Activated CD4-positive, alpha-beta T cell treated with anti-CD3 and anti-CD28 coated beads, Interleukin-2, amount 50 U/mL, for 1 hour (primary cell): ENCODE measurements at regions not wholly inside any gene's neighbourhood (a gene's known extent, or its start where the extent isn't known, plus 50 kb on each side); places are given as distances from the start of the nearest gene placed in this dataset.
"Not testable (repeated sequence)": the region's sequence is repeated elsewhere in the genome, so short reads cannot be mapped to it uniquely, and the experiment has no call there.

ENCODE experiments used
- DNase-seq: peaks from one replicate; pipeline ENCODE4 v3.0.0-alpha.2; 2020

DNA sequence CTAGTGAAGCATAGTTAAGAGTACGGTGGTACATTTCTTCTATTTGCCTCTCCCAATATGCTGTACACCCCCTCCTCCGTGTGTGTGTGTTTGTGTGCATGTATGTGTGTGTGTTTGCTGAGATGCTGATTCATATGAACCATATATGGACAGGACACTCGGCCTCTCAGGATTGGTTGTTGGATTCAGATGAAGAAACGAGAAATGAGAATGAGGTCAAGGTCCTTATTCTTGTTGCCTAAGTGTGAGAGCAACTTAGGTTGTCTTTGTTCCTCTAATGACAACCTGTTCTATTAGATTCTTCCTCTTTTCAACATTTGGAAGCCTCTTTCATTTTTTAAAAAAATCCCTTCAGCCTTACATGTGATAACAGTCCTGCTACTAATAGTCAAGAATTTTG lies 1387.6 kb downstream of the STIM2 start:
- DNase-seq, result no peak

- no peak for DNase-seq
Observed at GRCh38 chr4:28250646-28251045, 1390.0 kb downstream of the STIM2 start.

DNA sequence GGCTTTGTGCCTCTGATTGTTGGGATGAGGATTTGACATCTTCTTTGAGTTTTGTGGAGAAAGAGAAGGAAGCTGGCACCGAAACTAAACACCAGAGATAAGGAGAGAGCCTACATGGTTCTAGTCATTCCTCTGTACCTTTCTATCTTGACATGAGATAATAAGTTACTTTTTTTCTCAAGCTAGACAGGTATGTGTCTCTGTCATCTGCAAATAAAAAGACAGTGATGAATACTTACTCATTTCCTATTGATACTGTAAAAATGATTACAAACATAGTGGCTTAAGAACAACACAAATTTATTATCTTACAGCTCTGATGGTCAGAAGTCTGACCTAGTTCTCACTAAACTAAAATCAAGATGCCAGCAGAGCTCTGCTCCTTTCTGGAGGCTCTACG lies 1391.2 kb downstream of the STIM2 start:
- DNase-seq, result no peak

- DNase-seq, result no peak
Observed at GRCh38 chr4:28254003-28254402, 1393.4 kb downstream of the STIM2 start.

DNA sequence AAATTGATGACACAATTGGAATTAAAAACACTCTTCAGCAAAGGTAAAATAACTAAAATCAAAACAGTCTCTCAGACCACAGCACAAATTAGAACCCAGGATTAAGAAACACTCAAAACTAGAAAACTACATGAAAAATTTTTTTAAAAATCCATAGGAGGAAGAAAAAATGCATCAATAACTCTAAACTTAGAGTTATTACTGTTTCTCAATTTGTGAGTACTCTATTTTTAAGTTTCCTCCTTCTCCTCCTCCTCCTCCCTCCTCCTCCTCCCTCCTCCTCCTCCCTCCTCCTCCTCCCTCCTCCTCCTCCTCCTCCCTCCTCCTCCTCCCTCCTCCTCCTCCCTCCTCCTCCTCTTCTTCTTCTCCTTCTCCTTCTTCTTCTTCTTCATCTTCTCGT lies 1395.7 kb downstream of the STIM2 start:
- no peak for DNase-seq

DNA sequence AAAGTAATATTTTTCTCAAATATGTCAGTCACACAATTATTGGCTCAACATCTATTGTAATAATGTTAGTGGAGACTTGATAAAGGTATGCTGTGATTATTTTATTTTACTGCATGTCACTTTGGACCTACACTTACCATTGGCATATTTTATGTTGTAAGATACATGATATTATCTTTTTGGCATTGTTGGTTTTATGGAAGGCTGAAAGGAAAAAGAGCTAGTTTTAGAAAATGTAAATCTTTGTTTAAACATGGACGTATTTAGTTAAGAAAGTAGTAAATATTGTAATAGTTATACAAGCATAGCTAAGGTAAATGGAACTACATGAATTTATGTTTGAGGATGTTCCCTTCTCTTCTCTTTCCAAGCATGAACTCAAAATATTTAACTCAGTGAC lies 1399.3 kb downstream of the STIM2 start:
- DNase-seq, result no peak

GRCh38 chr4:28267166-28267565 lies 1406.5 kb downstream of the STIM2 start:
- no peak for DNase-seq

- DNase-seq, result no peak
Observed at GRCh38 chr4:28269426-28269825, 1408.8 kb downstream of the STIM2 start.

- no peak for DNase-seq
Observed at GRCh38 chr4:28277931-28278330, 1417.3 kb downstream of the STIM2 start.

GRCh38 chr4:28278676-28279075 lies 1418.0 kb downstream of the STIM2 start:
- DNase-seq, result no peak

GRCh38 chr4:28279249-28279648 lies 1418.6 kb downstream of the STIM2 start:
- DNase-seq, result no peak

GRCh38 chr4:28286266-28286665 lies 1425.6 kb downstream of the STIM2 start:
- not testable (repeated sequence) for DNase-seq

DNA sequence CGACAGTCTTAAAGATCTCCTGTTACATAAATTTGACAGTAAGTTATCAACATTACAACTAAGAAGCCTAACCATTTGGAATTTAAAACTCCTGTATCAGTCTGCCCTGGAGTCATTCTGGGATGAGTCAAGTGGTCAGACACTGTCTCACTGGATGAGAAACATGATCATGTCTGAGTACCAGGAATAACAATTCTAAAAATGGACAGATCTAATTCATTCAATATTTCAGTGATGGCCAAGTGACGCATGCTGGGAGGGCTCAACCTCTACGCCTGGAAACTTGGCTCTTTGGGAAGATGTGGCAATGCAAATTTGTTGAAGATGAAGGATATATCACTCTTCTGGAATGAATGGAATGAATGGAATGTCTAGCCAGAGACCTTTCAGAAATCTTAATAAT lies 1427.2 kb downstream of the STIM2 start:
- DNase-seq, result no peak

DNA sequence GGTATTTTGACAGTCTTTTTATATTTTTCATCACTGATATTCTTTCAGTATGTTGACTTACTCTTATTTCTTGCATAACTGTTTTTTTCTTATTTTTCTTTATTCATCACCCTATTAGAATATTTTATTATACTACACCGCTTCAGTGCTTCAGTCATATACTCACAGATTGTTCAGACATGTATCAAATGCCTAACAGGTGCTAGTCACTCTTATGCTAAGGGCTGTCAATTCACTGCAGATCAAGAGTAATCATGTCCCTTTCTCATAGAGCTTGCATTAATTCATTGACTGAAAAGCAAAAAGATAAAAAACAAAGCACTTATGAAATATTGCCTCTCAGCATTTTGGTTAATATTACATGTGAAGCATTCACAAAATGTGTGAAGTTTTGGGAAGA lies 1435.6 kb downstream of the STIM2 start:
- no peak for DNase-seq

DNA sequence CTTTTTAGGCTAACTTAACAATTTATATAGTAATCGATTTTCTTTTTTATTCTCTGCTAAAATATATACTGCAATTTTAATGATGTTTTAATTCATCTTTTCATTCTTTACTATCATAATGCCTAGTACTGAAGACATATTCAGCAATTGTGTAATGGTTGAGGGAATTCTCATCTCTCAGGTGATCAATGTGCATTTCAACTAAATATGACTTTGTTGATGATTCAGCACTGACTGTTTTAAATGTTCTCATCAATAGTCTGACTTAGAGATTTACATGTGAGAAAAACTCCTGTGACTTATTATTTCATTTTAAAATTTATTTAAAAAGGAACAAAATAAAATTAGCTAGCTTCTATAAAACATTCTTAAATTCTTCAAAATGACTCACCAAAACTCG lies 1450.3 kb downstream of the STIM2 start:
- no peak for DNase-seq

- DNase-seq, result not testable (repeated sequence)
Observed at GRCh38 chr4:28312497-28312896, 1451.9 kb downstream of the STIM2 start.

GRCh38 chr4:28313729-28314713 lies 1453.4 kb downstream of the STIM2 start:
- no peak for DNase-seq

DNA sequence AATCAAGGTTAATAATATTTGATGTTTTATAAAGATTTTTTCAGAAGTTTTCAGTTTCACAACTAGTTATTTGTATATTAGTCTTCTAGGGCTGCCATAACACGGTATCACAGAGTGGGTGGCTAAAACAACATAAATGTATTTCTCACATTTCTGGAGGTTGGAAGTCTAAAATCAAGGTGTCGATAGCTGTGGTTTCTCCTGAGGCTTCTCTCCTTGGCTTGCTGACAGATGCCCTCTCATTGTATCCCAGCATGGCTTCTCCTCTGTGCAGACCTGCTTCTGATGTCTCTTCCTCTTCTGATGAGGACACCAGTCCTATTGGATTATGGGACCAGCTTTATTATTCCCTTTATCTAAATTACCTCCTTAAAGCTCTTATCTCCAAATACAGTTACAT lies 1456.6 kb downstream of the STIM2 start:
- DNase-seq, result no peak

DNA sequence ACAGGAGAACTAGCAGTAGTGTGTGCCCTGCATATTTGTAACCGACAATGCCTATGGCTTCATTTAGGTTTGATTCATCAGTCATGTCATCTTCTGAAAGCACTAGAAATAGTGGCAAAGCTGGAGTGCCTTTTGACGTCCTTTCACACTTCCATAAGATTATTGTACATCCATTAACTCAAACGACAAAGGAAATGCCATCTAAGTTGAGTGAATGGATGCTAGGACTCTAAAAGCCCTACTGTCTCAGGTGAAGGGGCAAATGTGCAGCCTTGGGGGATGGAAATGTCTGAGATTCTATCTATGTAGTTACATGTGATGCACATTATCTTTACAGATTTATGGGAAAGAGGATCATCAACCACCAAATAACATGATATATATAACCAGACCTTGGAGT lies 1473.6 kb downstream of the STIM2 start:
- no peak for DNase-seq

DNA sequence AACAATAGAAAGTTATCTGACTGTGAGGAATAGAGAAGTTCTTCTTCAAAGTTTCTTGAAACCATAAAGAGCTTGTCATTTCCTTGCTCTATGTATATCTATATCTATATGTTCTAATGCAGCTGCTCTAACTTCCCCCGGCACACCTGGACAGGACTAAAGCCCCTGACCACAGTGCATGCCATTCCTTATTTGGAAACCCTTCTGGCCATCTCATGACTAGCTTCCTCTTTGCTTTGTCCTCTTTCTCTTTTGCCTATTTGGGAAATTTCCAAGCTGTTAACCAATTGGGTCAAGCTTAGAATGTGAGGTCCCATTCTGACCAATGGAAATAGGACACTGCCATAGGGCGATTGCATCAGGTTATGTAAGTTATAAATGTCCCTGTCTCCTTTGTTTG lies 1481.1 kb downstream of the STIM2 start:
- no peak for DNase-seq

- no peak for DNase-seq
Observed at GRCh38 chr4:28350485-28350884, 1489.8 kb downstream of the STIM2 start.

GRCh38 chr4:28351102-28351501 lies 1490.5 kb downstream of the STIM2 start:
- DNase-seq, result no peak

- no peak for DNase-seq
Observed at GRCh38 chr4:28351826-28352225, 1491.2 kb downstream of the STIM2 start.

DNA sequence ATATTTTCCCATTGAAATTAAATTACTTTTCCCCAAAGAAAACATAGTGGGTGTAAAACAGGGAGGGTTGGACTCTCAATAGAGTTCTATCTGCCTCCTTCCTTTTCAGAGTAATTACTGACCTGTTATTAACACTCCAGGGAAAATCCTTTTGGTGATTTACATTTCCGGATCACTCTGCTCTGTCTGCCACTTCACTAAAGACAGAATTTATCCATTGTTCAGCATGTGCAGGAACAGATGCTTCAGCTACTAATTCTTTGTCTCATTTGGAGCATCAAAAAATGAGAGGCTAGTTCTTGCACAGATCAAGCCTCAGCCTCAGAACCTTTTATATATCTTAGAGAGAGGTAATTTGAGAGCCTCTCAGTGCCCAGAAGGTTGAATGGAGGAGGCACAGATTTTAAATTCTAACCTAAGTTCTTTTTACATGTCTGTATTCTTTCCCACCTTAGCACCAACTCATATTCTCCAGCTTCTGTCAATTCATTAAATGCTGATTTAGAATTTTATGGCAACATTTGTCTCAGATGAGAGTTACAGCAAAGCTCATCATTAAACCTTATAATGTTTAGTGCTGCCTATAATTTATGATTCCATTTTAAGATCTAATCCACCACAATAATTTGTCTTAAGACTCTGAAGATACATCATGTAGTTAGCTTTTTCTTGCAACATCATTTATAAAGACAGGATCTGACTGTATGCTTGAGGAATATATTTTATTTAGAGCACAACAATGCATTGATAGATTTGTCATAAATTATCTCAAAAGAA lies 1494.4 kb downstream of the STIM2 start:
- no peak for DNase-seq
